Neural cell (in vitro differentiated cells): ENCODE measurements at regions not wholly inside any gene's neighbourhood (a gene's known extent, or its start where the extent isn't known, plus 50 kb on each side); places are given as distances from the start of the nearest gene placed in this dataset.

ENCODE experiments used
- EP300 ChIP-seq: fragments of 450-650 bp; conservative IDR thresholded peaks from 2 replicates; pipeline ENCODE4 v1.6.1; 2014; ENCODE audit warnings: antibody characterized with exemption, mild to moderate bottlenecking, moderate library complexity; ENCODE audit not compliant: poor library complexity, severe bottlenecking
- EZH2 ChIP-seq: fragments of 200-600, 300-800 bp; shearing (Covaris generic), sonication (generic); IDR thresholded peaks from 2 replicates; pipeline ENCODE4 v1.6.1; 2014; ENCODE audit warnings: antibody characterized with exemption, low read length, borderline replicate concordance, mild to moderate bottlenecking; ENCODE audit not compliant: insufficient read depth, poor library complexity, severe bottlenecking
- POLR2AphosphoS5 ChIP-seq: IDR thresholded peaks from 2 replicates; pipeline ENCODE4 v1.6.1; 2012
- RAD21 ChIP-seq: fragments of 450-650 bp; conservative IDR thresholded peaks from 2 replicates; pipeline ENCODE4 v1.6.1; 2014; ENCODE audit warnings: antibody characterized with exemption, mild to moderate bottlenecking, moderate library complexity
- SMC3 ChIP-seq: fragments of 450-650 bp; conservative IDR thresholded peaks from 2 replicates; pipeline ENCODE4 v1.6.1; 2014; ENCODE audit warnings: antibody characterized with exemption, mild to moderate bottlenecking, moderate library complexity; ENCODE audit not compliant: poor library complexity
- TAF1 ChIP-seq: IDR thresholded peaks from 2 replicates; pipeline ENCODE4 v1.6.1; 2012; ENCODE audit warnings: low read depth
- TF ChIP-seq, protein P1 (sequence below): fragments of 450-650 bp; IDR thresholded peaks from 2 replicates; pipeline ENCODE4 v1.5.1; 2014; ENCODE audit warnings: antibody characterized with exemption, mild to moderate bottlenecking, moderate library complexity; ENCODE audit not compliant: poor library complexity, severe bottlenecking

DNA sequence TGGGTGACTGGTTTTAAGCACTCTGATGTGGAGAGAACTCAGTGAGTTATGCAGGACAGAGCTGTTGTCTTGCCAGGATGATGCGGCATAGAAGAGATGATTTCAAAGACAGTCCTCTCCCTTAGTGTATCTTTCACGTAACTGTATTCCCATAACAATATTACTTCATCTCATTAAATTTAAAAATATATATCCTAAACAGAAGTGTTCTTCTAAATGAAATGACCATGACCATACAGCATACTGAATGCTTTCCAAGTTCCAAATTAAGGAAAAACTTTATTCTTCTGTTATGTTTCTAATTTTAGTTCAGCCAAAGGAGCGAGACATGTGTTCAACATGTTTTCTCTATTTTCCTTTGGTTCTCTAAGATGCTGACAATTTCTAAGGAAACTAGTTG is 600.1 kb upstream of the FSHR start:
- no peak for TF ChIP-seq TAF1
- TF ChIP-seq, protein P1, sequence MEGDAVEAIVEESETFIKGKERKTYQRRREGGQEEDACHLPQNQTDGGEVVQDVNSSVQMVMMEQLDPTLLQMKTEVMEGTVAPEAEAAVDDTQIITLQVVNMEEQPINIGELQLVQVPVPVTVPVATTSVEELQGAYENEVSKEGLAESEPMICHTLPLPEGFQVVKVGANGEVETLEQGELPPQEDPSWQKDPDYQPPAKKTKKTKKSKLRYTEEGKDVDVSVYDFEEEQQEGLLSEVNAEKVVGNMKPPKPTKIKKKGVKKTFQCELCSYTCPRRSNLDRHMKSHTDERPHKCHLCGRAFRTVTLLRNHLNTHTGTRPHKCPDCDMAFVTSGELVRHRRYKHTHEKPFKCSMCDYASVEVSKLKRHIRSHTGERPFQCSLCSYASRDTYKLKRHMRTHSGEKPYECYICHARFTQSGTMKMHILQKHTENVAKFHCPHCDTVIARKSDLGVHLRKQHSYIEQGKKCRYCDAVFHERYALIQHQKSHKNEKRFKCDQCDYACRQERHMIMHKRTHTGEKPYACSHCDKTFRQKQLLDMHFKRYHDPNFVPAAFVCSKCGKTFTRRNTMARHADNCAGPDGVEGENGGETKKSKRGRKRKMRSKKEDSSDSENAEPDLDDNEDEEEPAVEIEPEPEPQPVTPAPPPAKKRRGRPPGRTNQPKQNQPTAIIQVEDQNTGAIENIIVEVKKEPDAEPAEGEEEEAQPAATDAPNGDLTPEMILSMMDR = no peak
- TF ChIP-seq SMC3 = no peak
- no peak for TF ChIP-seq RAD21
- TF ChIP-seq POLR2AphosphoS5 = no peak
- TF ChIP-seq EZH2 = no peak
- TF ChIP-seq EP300 = no peak
